ENCODE measurements at regions not wholly inside any gene's neighbourhood (a gene's known extent, or its start where the extent isn't known, plus 50 kb on each side); places are given as distances from the start of the nearest gene placed in this dataset.
"Not testable (repeated sequence)": the region's sequence is repeated elsewhere in the genome, so short reads cannot be mapped to it uniquely, and the experiment has no call there.

- RAD21 ChIA-PET (ENCODE audit: low non-redundant PET in 1 of 2, low total read pairs in 2 of 2, uncharacterized antibody in 2 of 2, unreplicated experiment in 2 of 2); intact Hi-C loops (cut with micrococcal nuclease); DNase-seq (ENCODE audit: low read depth, low spot score); H3K9me2 ChIP-seq (ENCODE audit: insufficient read depth); H3K4me2 ChIP-seq (ENCODE audit: low read length); H3K36me3 ChIP-seq (ENCODE audit: control insufficient read depth in 1 of 2, insufficient read depth in 2 of 2, low read length in 2 of 2); H3K4me1 ChIP-seq (ENCODE audit: control insufficient read depth in 1 of 2, insufficient read depth in 2 of 2, low read length in 2 of 2); H3K27me3 ChIP-seq (ENCODE audit: insufficient read depth, low read length); H2AFZ ChIP-seq (ENCODE audit: low read depth, low read length, poor library complexity, severe bottlenecking); H3K79me2 ChIP-seq (ENCODE audit: insufficient read depth, low read length); POLR2A ChIA-PET; BruUV-seq (replicated peaks); H3K4me3 ChIP-seq (replicated peaks in 1 of 2; ENCODE audit: low read depth in 1 of 2, low read length in 2 of 2); H3K9me3 ChIP-seq (ENCODE audit: control insufficient read depth in 1 of 2, insufficient read depth in 1 of 2, low read depth in 1 of 2, low read length in 2 of 2); CTCF ChIA-PET; ATAC-seq; H3K9ac ChIP-seq (ENCODE audit: low read length); H3K27ac ChIP-seq (ENCODE audit: low read depth, low read length); H4K20me1 ChIP-seq (ENCODE audit: insufficient read depth): not testable (repeated sequence)
These were observed 317.9 kb downstream of the ANAPC1 start for GRCh38 chr2:111566068-111566467.

GRCh38 chr2:111567233-111567632 is 316.8 kb downstream of the ANAPC1 start:
- H3K9me3 ChIP-seq (ENCODE audit: control insufficient read depth in 1 of 2, insufficient read depth in 1 of 2, low read depth in 1 of 2, low read length in 2 of 2); POLR2A ChIA-PET; H3K27ac ChIP-seq (ENCODE audit: low read depth, low read length); RAD21 ChIA-PET (ENCODE audit: low non-redundant PET in 1 of 2, low total read pairs in 2 of 2, uncharacterized antibody in 2 of 2, unreplicated experiment in 2 of 2); H3K9ac ChIP-seq (ENCODE audit: low read length); H4K20me1 ChIP-seq (ENCODE audit: insufficient read depth); intact Hi-C loops (cut with micrococcal nuclease); H2AFZ ChIP-seq (ENCODE audit: low read depth, low read length, poor library complexity, severe bottlenecking); H3K4me3 ChIP-seq (replicated peaks in 1 of 2; ENCODE audit: low read depth in 1 of 2, low read length in 2 of 2); H3K9me2 ChIP-seq (ENCODE audit: insufficient read depth); CTCF ChIA-PET; H3K79me2 ChIP-seq (ENCODE audit: insufficient read depth, low read length); H3K4me1 ChIP-seq (ENCODE audit: control insufficient read depth in 1 of 2, insufficient read depth in 2 of 2, low read length in 2 of 2); H3K4me2 ChIP-seq (ENCODE audit: low read length); BruUV-seq (replicated peaks); H3K36me3 ChIP-seq (ENCODE audit: control insufficient read depth in 1 of 2, insufficient read depth in 2 of 2, low read length in 2 of 2); ATAC-seq; H3K27me3 ChIP-seq (ENCODE audit: insufficient read depth, low read length); DNase-seq (ENCODE audit: low read depth, low spot score): not testable (repeated sequence)

GRCh38 chr2:111569356-111570199 is 314.4 kb downstream of the ANAPC1 start:
- DNase-seq (ENCODE audit: low read depth, low spot score); H3K4me3 ChIP-seq (replicated peaks in 1 of 2; ENCODE audit: low read depth in 1 of 2, low read length in 2 of 2); H3K79me2 ChIP-seq (ENCODE audit: insufficient read depth, low read length); H3K27ac ChIP-seq (ENCODE audit: low read depth, low read length); H3K9me2 ChIP-seq (ENCODE audit: insufficient read depth); H3K27me3 ChIP-seq (ENCODE audit: insufficient read depth, low read length); BruUV-seq (replicated peaks); RAD21 ChIA-PET (ENCODE audit: low non-redundant PET in 1 of 2, low total read pairs in 2 of 2, uncharacterized antibody in 2 of 2, unreplicated experiment in 2 of 2); ATAC-seq; intact Hi-C loops (cut with micrococcal nuclease); H3K36me3 ChIP-seq (ENCODE audit: control insufficient read depth in 1 of 2, insufficient read depth in 2 of 2, low read length in 2 of 2); H3K9me3 ChIP-seq (ENCODE audit: control insufficient read depth in 1 of 2, insufficient read depth in 1 of 2, low read depth in 1 of 2, low read length in 2 of 2); H3K9ac ChIP-seq (ENCODE audit: low read length); H3K4me1 ChIP-seq (ENCODE audit: control insufficient read depth in 1 of 2, insufficient read depth in 2 of 2, low read length in 2 of 2); H3K4me2 ChIP-seq (ENCODE audit: low read length); H2AFZ ChIP-seq (ENCODE audit: low read depth, low read length, poor library complexity, severe bottlenecking); CTCF ChIA-PET; POLR2A ChIA-PET; H4K20me1 ChIP-seq (ENCODE audit: insufficient read depth): not testable (repeated sequence)

- DNase-seq (ENCODE audit: low read depth, low spot score); H3K9ac ChIP-seq (ENCODE audit: low read length); H3K4me1 ChIP-seq (ENCODE audit: control insufficient read depth in 1 of 2, insufficient read depth in 2 of 2, low read length in 2 of 2); intact Hi-C loops (cut with micrococcal nuclease); H3K79me2 ChIP-seq (ENCODE audit: insufficient read depth, low read length); CTCF ChIA-PET; H3K36me3 ChIP-seq (ENCODE audit: control insufficient read depth in 1 of 2, insufficient read depth in 2 of 2, low read length in 2 of 2); H4K20me1 ChIP-seq (ENCODE audit: insufficient read depth); BruUV-seq (replicated peaks); H3K4me2 ChIP-seq (ENCODE audit: low read length); H3K27ac ChIP-seq (ENCODE audit: low read depth, low read length); H3K27me3 ChIP-seq (ENCODE audit: insufficient read depth, low read length); ATAC-seq; H3K4me3 ChIP-seq (replicated peaks in 1 of 2; ENCODE audit: low read depth in 1 of 2, low read length in 2 of 2); POLR2A ChIA-PET; H3K9me3 ChIP-seq (ENCODE audit: control insufficient read depth in 1 of 2, insufficient read depth in 1 of 2, low read depth in 1 of 2, low read length in 2 of 2); H2AFZ ChIP-seq (ENCODE audit: low read depth, low read length, poor library complexity, severe bottlenecking); H3K9me2 ChIP-seq (ENCODE audit: insufficient read depth); RAD21 ChIA-PET (ENCODE audit: low non-redundant PET in 1 of 2, low total read pairs in 2 of 2, uncharacterized antibody in 2 of 2, unreplicated experiment in 2 of 2): not testable (repeated sequence)
These were observed 313.5 kb downstream of the ANAPC1 start for GRCh38 chr2:111570300-111571114.

Measured in HCT116 (cell line).